ENCODE measurements at regions not wholly inside any gene's neighbourhood (a gene's known extent, or its start where the extent isn't known, plus 50 kb on each side); places are given as distances from the start of the nearest gene placed in this dataset.

GRCh38 chr20:40434122-40434521, 254.9 kb downstream of the MAFB start:
- TF ChIP-seq CTCF (IDR thresholded peaks at IDR 0.05; ENCODE audit: low read length) (no peak), EZH2 (IDR thresholded peaks at IDR 0.05; ENCODE audit: borderline replicate concordance, low read length) (no peak)
